BJ (cell line): ENCODE measurements at regions not wholly inside any gene's neighbourhood (a gene's known extent, or its start where the extent isn't known, plus 50 kb on each side); places are given as distances from the start of the nearest gene placed in this dataset.
A peak's percentile ranks its signal among the peaks of the same experiment; 100 is the strongest.

ENCODE experiments used
- CTCF ChIA-PET: fragments of 350-600 bp; formaldehyde crosslinking; extraction: SDS; loops from one replicate; lab custom pipeline; 2021; ENCODE audit warnings: antibody characterized with exemption, inconsistent platforms; lab: Yijun Ruan, JAX
- POLR2A ChIA-PET: fragments of 300-600 bp; sonication (Branson Sonifier 250); formaldehyde crosslinking; extraction: SDS; loops from one replicate; lab custom pipeline; 2021; ENCODE audit warnings: antibody characterized with exemption; lab: Charles Lee
- DNase-seq: peaks from one replicate; pipeline ENCODE4 v3.0.0-alpha.2; 2011; ENCODE audit warnings: low read depth
- H3K27me3 ChIP-seq: 2 replicates; pipeline ENCODE4 v1.6.0; 2011; ENCODE audit warnings: low read length; ENCODE audit not compliant: control insufficient read depth, insufficient read depth
- H3K36me3 ChIP-seq: 2 replicates; pipeline ENCODE4 v1.5.1; 2011; ENCODE audit warnings: low read length; ENCODE audit not compliant: control insufficient read depth, insufficient read depth
- H3K4me3 ChIP-seq: 2 replicates; pipeline ENCODE4 v1.5.1; 2011; ENCODE audit warnings: low read depth, mild to moderate bottlenecking, control low read depth, low read length
- TF ChIP-seq, protein P1 (sequence below): IDR thresholded peaks from 2 replicates; pipeline ENCODE4 v1.5.1; 2011; ENCODE audit warnings: low read depth, mild to moderate bottlenecking, control low read depth, inconsistent platforms, low read length, moderate library complexity; ENCODE audit not compliant: insufficient read depth

DNA sequence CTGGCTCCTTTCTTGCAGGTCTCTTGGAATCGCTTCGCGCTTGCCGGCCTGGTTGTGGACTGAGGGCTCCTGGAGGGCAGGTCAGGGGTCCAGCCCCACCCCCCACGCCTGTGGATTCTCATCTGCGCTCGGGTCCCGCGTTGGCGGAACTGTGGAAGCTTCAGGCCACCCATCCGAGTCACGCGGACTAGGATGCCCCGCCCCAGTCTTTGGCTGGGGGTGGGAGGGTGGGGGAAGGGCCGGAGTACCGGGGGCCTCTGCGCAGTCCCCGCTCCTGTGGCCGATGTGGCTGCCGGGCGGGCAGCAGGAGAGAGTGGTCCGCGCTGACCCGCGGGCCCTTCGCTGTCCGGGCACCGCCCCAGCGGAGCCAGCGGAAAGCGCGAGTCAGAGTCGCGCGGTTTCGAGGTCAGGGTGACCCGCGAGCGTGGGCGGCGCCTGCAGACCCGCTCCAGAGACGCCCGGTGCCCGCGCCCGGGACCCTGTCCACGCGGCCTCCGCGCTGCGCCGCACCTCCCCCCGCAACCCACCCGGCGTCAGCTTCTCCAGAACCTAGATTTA lies 114.2 kb downstream of the KLF13 start:
- ChIA-PET CTCF (interaction anchor here (0.8 to 13.0 kb wide), 6 partner anchors 8 to 226 kb away, joined by 3 to 139 read pairs (median 4); no protein-coding TSS in a partner anchor), POLR2A (interaction anchor here (0.7 kb wide), 1 partner anchor 240 kb away, joined by 7 read pairs; no protein-coding TSS in a partner anchor)

DNA sequence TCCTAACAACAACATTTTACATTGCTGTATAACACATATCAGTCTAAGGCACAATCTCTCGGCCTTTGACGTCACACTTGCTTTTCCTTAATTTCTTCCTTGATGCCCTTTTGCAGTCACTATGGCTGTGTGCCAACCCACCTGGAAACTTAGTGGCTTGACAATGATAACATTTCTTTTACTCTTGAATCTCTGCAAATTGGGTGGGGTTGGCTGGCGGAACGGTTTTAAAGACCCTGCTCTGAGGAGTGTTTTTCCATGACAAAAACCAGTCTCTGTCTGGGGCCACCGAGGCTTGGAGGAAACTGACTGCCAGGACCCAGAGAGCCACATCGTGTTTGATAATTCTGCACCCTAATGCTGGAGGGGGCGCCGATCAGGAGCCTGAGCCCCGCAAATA lies 115.6 kb downstream of the KLF13 start:
- no peaks in the 10 kb centered on the region for H3K27me3 ChIP-seq
- H3K4me3 ChIP-seq: no peak overlapping the region
- DNase-seq: no peak
- ChIA-PET POLR2A (no interaction called here), CTCF (interaction anchor here (1.2 to 13.0 kb wide), 4 partner anchors 11 to 46 kb away, joined by 3 to 139 read pairs (median 5); no protein-coding TSS in a partner anchor)
- H3K36me3 ChIP-seq: no peaks in the 10 kb centered on the region
- TF ChIP-seq, protein P1, sequence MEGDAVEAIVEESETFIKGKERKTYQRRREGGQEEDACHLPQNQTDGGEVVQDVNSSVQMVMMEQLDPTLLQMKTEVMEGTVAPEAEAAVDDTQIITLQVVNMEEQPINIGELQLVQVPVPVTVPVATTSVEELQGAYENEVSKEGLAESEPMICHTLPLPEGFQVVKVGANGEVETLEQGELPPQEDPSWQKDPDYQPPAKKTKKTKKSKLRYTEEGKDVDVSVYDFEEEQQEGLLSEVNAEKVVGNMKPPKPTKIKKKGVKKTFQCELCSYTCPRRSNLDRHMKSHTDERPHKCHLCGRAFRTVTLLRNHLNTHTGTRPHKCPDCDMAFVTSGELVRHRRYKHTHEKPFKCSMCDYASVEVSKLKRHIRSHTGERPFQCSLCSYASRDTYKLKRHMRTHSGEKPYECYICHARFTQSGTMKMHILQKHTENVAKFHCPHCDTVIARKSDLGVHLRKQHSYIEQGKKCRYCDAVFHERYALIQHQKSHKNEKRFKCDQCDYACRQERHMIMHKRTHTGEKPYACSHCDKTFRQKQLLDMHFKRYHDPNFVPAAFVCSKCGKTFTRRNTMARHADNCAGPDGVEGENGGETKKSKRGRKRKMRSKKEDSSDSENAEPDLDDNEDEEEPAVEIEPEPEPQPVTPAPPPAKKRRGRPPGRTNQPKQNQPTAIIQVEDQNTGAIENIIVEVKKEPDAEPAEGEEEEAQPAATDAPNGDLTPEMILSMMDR: no peak

More for the DNA sequence above, 114.2 kb downstream of the KLF13 start:
- no peaks in the 10 kb centered on the region for H3K27me3 ChIP-seq
- H3K36me3 ChIP-seq: no peaks in the 10 kb centered on the region
- TF ChIP-seq, protein P1: no peak
- DNase-seq: no peak
- peak overlapping the region; percentile 48 for H3K4me3 ChIP-seq

DNA sequence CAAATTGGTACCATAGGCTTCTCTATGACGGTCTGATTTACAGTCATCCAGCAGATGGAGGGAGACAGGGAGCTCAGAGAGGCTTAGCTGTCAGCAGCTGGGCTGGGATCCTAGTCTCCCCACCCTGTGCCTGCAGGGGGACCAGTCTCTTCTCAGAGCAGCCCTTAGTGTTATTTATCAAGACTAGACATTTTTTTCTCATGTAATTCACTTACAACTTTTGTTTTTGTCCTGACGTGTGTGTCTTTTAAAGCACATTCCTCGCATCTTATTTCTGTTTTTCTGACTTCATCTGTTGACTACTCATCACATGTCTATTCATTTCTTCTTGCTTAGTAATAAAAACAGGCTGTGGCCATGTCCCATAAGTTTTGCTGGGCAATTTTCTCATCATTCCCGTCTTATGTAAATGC lies 116.1 kb downstream of the KLF13 start:
- DNase-seq: peak; percentile 97
- ChIA-PET CTCF (interaction anchor here (1.2 to 13.0 kb wide), 6 partner anchors 10 to 242 kb away, joined by 3 to 139 read pairs (median 5); no protein-coding TSS in a partner anchor), POLR2A (interaction anchor here (0.6 to 1.0 kb wide), 3 partner anchors 56 to 97 kb away, joined by 3 to 10 read pairs (median 3); no protein-coding TSS in a partner anchor)
- no peaks in the 10 kb centered on the region for H3K27me3 ChIP-seq
- H3K36me3 ChIP-seq: no peaks in the 10 kb centered on the region
- no peak overlapping the region for H3K4me3 ChIP-seq
- TF ChIP-seq, protein P1: peak; percentile 53

DNA sequence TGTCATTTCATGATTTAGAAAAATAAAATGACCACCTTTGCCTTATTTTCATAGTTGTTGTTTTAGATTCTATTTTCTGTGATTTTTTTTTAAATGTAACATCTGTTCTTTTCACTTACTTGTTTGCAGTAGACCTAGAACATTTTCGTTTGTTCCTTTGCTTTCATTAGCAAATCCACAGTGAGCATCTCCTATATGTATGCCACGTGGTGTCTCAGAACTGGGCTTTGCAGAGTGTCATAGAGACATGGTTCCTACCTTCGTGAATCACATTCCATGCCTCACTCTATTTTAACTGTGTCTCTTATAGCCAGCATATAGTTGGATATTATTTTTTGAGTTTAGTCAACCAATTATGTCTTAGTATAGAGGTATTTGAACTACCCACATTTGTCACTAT lies 118.2 kb downstream of the KLF13 start:
- CTCF ChIA-PET: interaction anchor here (1.1 to 13.0 kb wide), 3 partner anchors 10 to 79 kb away, joined by 3 to 139 read pairs (median 7); no protein-coding TSS in a partner anchor
- DNase-seq: no peak
- no peaks in the 10 kb centered on the region for H3K27me3 ChIP-seq
- no peaks in the 10 kb centered on the region for H3K36me3 ChIP-seq
- TF ChIP-seq, protein P1: no peak
- H3K4me3 ChIP-seq: no peak overlapping the region
- POLR2A ChIA-PET: no interaction called here

DNA sequence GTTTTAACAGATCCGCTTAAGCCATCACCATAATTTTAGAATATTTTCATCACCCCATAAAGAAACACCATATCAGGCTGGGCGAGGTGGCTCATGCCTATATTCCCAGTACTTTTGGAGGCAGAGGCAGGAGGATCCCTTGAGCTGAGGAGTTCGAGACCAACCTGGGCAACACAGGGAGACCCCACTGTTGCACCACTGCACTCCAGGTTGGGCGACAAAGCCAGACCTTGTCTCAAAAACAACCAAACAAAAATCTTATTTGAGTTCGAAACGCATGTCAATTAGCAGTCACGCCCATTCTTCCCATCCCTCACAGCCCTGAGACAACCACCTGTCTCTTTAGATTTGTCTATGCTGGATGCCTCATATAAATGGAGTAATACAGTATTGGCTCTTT lies 119.9 kb downstream of the KLF13 start:
- POLR2A ChIA-PET: no interaction called here
- H3K36me3 ChIP-seq: no peaks in the 10 kb centered on the region
- TF ChIP-seq, protein P1: no peak
- H3K27me3 ChIP-seq: no peaks in the 10 kb centered on the region
- CTCF ChIA-PET: no interaction called here
- DNase-seq: no peak
- no peak overlapping the region for H3K4me3 ChIP-seq
